DND-41 (cell line): ENCODE measurements at regions not wholly inside any gene's neighbourhood (a gene's known extent, or its start where the extent isn't known, plus 50 kb on each side); places are given as distances from the start of the nearest gene placed in this dataset.

Experiments used
- ATAC-seq: fragments of 200-7000 bp; cut with Tn5 transposase; 3 replicates; pipeline ENCODE4 v1.9.1; 2021; ENCODE audit warnings: low read depth; ENCODE audit not compliant: insufficient read depth
- DNase-seq: peaks from one replicate; pipeline ENCODE4 v3.0.0-alpha.2; 2020
- H2AFZ ChIP-seq: 2 replicates; pipeline ENCODE4 v1.6.0; 2012; ENCODE audit warnings: low read depth, low read length
- H3K27ac ChIP-seq: 2 replicates; pipeline ENCODE4 v1.5.1; 2012; ENCODE audit warnings: low read length, inconsistent platforms
- H3K27me3 ChIP-seq: fragments of 200-600 bp; sonication (generic); 2 replicates; pipeline ENCODE4 v1.6.0; 2012; ENCODE audit warnings: low read length, mild to moderate bottlenecking, inconsistent platforms; ENCODE audit not compliant: insufficient read depth, poor library complexity
- H3K36me3 ChIP-seq: 2 replicates; pipeline ENCODE4 v1.5.1; 2012; ENCODE audit warnings: low read length, inconsistent platforms; ENCODE audit not compliant: insufficient read depth
- H3K4me1 ChIP-seq: 2 replicates; pipeline ENCODE4 v1.5.1; 2012; ENCODE audit warnings: mild to moderate bottlenecking, low read length; ENCODE audit not compliant: insufficient read depth
- H3K4me2 ChIP-seq: 2 replicates; pipeline ENCODE4 v1.6.0; 2012; ENCODE audit warnings: mild to moderate bottlenecking, moderate library complexity, low read length, inconsistent platforms; ENCODE audit not compliant: insufficient read depth
- H3K4me3 ChIP-seq, 2 experiments: fragments of 200-600 bp in 1 of 2; shearing (Covaris generic) in 1 of 2; 2 replicates each; pipeline ENCODE4 v1.5.1; 2012 to 2016; ENCODE audit warnings: inconsistent platforms in 2 of 2, low read length in 2 of 2, mild to moderate bottlenecking in 2 of 2, low read depth in 1 of 2, moderate library complexity in 1 of 2
- H3K79me2 ChIP-seq: 2 replicates; pipeline ENCODE4 v1.6.0; 2012; ENCODE audit warnings: low read length, inconsistent platforms; ENCODE audit not compliant: insufficient read depth
- H3K9ac ChIP-seq: 2 replicates; pipeline ENCODE4 v1.6.0; 2012; ENCODE audit warnings: low read depth, mild to moderate bottlenecking, inconsistent platforms, low read length, moderate library complexity
- H3K9me3 ChIP-seq: 2 replicates; pipeline ENCODE4 v1.5.1; 2012; ENCODE audit warnings: low read length, moderate library complexity, mild to moderate bottlenecking, inconsistent platforms; ENCODE audit not compliant: insufficient read depth, severe bottlenecking
- H4K20me1 ChIP-seq: 2 replicates; pipeline ENCODE4 v1.6.0; 2012; ENCODE audit warnings: low read length; ENCODE audit not compliant: insufficient read depth
- CTCF ChIP-seq: IDR thresholded peaks from 2 replicates; pipeline ENCODE4 v1.5.1; 2012; ENCODE audit warnings: borderline replicate concordance, low read length, moderate library complexity, mild to moderate bottlenecking; ENCODE audit not compliant: poor library complexity, severe bottlenecking; ENCODE audit errors: extremely low read depth
- EZH2 ChIP-seq: IDR thresholded peaks from 3 replicates; pipeline ENCODE4 v1.6.1; 2012; ENCODE audit warnings: borderline replicate concordance, low read depth, mild to moderate bottlenecking, moderate library complexity, low read length, inconsistent platforms; ENCODE audit not compliant: severe bottlenecking

GRCh38 chr12:85708775-85709174 is 127.4 kb downstream of the RASSF9 start:
- no peak overlapping the region for H3K4me3 ChIP-seq
- DNase-seq (no peak), ATAC-seq (no peak)
- no peaks in the 10 kb centered on the region for H3K4me1 ChIP-seq
- no peak overlapping the region for H3K27ac ChIP-seq
- no peaks in the 10 kb centered on the region for H4K20me1 ChIP-seq
- H3K9me3 ChIP-seq, result no peaks in the 10 kb centered on the region
- TF ChIP-seq CTCF, result no peak
- no peak for TF ChIP-seq EZH2
- H3K79me2 ChIP-seq, result no peaks in the 10 kb centered on the region
- no peak overlapping the region for H3K9ac ChIP-seq
- no peaks in the 10 kb centered on the region for H3K36me3 ChIP-seq
- no peak overlapping the region for H3K4me2 ChIP-seq
- no peak overlapping the region for H2AFZ ChIP-seq
- H3K27me3 ChIP-seq, result no peaks in the 10 kb centered on the region

- Histone ChIP-seq H3K9ac (no peak overlapping the region), H3K79me2 (no peaks in the 10 kb centered on the region), H2AFZ (no peak overlapping the region), H3K36me3 (no peaks in the 10 kb centered on the region), H3K27me3 (no peaks in the 10 kb centered on the region), H4K20me1 (no peaks in the 10 kb centered on the region), H3K9me3 (no peaks in the 10 kb centered on the region), H3K27ac (no peak overlapping the region), H3K4me3 (no peak overlapping the region), H3K4me1 (no peaks in the 10 kb centered on the region), H3K4me2 (no peak overlapping the region)
- ATAC-seq (no peak), DNase-seq (no peak)
- TF ChIP-seq EZH2 (no peak), CTCF (no peak)
Measured at GRCh38 chr12:85711735-85712390, 124.3 kb downstream of the RASSF9 start.

- Histone ChIP-seq H2AFZ (no peak overlapping the region), H3K36me3 (no peaks in the 10 kb centered on the region), H4K20me1 (no peaks in the 10 kb centered on the region), H3K27ac (no peak overlapping the region), H3K9ac (no peak overlapping the region), H3K27me3 (no peaks in the 10 kb centered on the region), H3K4me2 (no peak overlapping the region), H3K9me3 (no peaks in the 10 kb centered on the region), H3K79me2 (no peaks in the 10 kb centered on the region), H3K4me3 (no peak overlapping the region), H3K4me1 (no peaks in the 10 kb centered on the region)
- TF ChIP-seq CTCF (no peak), EZH2 (no peak)
- DNase-seq (no peak), ATAC-seq (no peak)
Measured at GRCh38 chr12:85713373-85713772, 122.8 kb downstream of the RASSF9 start.
